PC-3 (cell line): ENCODE measurements at regions not wholly inside any gene's neighbourhood (a gene's known extent, or its start where the extent isn't known, plus 50 kb on each side); places are given as distances from the start of the nearest gene placed in this dataset.

Source experiments
- CTCF ChIP-seq: fragments of 300-600 bp; sonication (generic); conservative IDR thresholded peaks from 2 replicates; pipeline ENCODE4 v1.5.1; 2017; ENCODE audit warnings: antibody characterized with exemption, low read depth, mild to moderate bottlenecking, low read length
- EZH2 ChIP-seq: fragments of 300-600 bp; sonication (generic); IDR thresholded peaks from one replicate; pipeline ENCODE4 v1.6.1; 2017; ENCODE audit warnings: antibody characterized with exemption, mild to moderate bottlenecking, low read length; ENCODE audit not compliant: unreplicated experiment
- EZH2phosphoT487 ChIP-seq: fragments of 300-600 bp; sonication (generic); IDR thresholded peaks from 2 replicates; pipeline ENCODE4 v1.6.1; 2018; ENCODE audit warnings: mild to moderate bottlenecking, antibody characterized with exemption, low read length, borderline replicate concordance

GRCh38 chr5:61683148-61683547 lies 351.1 kb downstream of the ZSWIM6 start:
- TF ChIP-seq CTCF (no peak), EZH2 (no peak), EZH2phosphoT487 (no peak)
